ENCODE measurements at regions not wholly inside any gene's neighbourhood (a gene's known extent, or its start where the extent isn't known, plus 50 kb on each side); places are given as distances from the start of the nearest gene placed in this dataset.
A peak's percentile ranks its signal among the peaks of the same experiment; 100 is the strongest.

GRCh38 chr6:150651808-150652470 lies 52.3 kb downstream of the PLEKHG1 start:
- DNase-seq: no peak

GRCh38 chr6:150652848-150653613 lies 53.3 kb downstream of the PLEKHG1 start:
- DNase-seq: no peak

- no peak for DNase-seq
Measured at GRCh38 chr6:150654608-150655007, 54.9 kb downstream of the PLEKHG1 start.

GRCh38 chr6:150656156-150656555 lies 56.5 kb downstream of the PLEKHG1 start:
- DNase-seq: no peak

- DNase-seq: no peak
Measured at GRCh38 chr6:150658421-150658820, 58.7 kb downstream of the PLEKHG1 start.

GRCh38 chr6:150659046-150659763 lies 59.5 kb downstream of the PLEKHG1 start:
- DNase-seq: no peak

GRCh38 chr6:150661216-150662007 lies 61.7 kb downstream of the PLEKHG1 start:
- no peak for DNase-seq

- no peak for DNase-seq
Measured at GRCh38 chr6:150662814-150663213, 63.1 kb downstream of the PLEKHG1 start.

GRCh38 chr6:150664091-150664490 lies 64.4 kb downstream of the PLEKHG1 start:
- DNase-seq: no peak

- no peak for DNase-seq
Measured at GRCh38 chr6:150666071-150666470, 66.4 kb downstream of the PLEKHG1 start.

GRCh38 chr6:150667359-150667758 lies 67.7 kb downstream of the PLEKHG1 start:
- no peak for DNase-seq

- DNase-seq: peak; percentile 97
Measured at GRCh38 chr6:150667977-150668716, 68.5 kb downstream of the PLEKHG1 start.

GRCh38 chr6:150668900-150669302 lies 69.2 kb downstream of the PLEKHG1 start:
- no peak for DNase-seq

GRCh38 chr6:150670311-150670710 lies 70.6 kb downstream of the PLEKHG1 start:
- DNase-seq: no peak

- no peak for DNase-seq
Measured at GRCh38 chr6:150672800-150673199, 73.1 kb downstream of the PLEKHG1 start.

- DNase-seq: no peak
Measured at GRCh38 chr6:150673720-150674346, 74.1 kb downstream of the PLEKHG1 start.

GRCh38 chr6:150676344-150676743 lies 76.7 kb downstream of the PLEKHG1 start:
- no peak for DNase-seq

- DNase-seq: no peak
Measured at GRCh38 chr6:150676772-150677171, 77.1 kb downstream of the PLEKHG1 start.

GRCh38 chr6:150680510-150680909 lies 80.8 kb downstream of the PLEKHG1 start:
- no peak for DNase-seq

GRCh38 chr6:150681578-150682395 lies 82.1 kb downstream of the PLEKHG1 start:
- DNase-seq: no peak

All from renal pelvis (tissue), 1 donor.